ENCODE measurements at regions not wholly inside any gene's neighbourhood (a gene's known extent, or its start where the extent isn't known, plus 50 kb on each side); places are given as distances from the start of the nearest gene placed in this dataset.

DNA sequence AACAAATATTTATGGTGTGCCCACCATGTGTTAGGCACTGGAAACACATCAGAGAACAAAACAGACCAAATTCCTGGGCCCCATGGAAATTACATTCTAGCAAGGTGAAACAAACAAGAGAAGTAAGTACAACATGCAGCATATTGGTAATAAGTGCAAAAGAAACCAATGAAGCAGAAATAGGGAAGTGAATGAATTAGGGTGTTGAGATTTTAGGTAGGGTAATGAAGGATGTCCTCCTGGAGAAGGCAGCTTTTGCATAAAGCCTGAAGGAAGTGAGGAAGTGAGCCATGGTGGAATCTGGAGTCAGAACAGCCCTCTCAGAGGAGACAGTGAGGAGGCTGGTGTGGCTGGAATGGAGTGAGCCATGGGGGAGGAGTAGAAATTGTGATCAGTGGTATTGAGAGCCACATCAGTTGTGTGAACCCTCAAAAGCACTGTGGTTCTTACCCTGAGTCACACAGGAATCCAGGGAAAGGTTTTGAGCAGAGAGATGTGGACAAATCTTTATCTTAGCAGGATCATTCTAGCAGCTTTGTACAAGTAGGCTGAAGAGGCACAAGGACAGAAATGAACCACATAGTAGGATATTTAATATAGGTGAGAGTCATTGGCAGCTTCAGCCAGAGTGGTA is 52.7 kb upstream of the ARL15 start:
- CTCF ChIA-PET = no interaction called here
- DNase-seq = no peak

DNA sequence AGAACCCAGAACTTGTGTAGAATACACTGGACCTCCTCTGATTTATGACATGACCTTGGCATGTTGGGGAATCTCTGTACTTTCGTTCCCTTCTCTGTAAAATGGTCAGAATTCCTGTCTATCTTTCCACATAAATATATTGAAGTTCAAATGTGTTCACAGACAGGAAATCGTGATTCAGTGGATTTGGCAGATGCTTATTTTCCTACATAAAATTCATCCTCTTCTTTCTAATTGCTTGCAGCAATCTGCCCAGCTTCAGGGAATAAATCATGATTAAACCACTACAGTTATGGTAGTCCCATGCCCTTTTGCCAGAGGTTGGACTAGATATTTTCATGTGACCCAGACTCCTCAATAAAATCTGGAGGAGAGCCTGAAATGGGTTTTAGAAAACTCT is 52.1 kb upstream of the ARL15 start:
- intact Hi-C loops (cut with micrococcal nuclease) = no loop called here
- H3K27ac Mint-ChIP-seq = no peak overlapping the region
- no peaks in the 10 kb centered on the region for H3K9me3 Mint-ChIP-seq
- no peak for DNase-seq
- CTCF ChIA-PET = no interaction called here
- no peaks in the 10 kb centered on the region for H3K36me3 Mint-ChIP-seq (ENCODE audit: low read depth)
- no peak overlapping the region for H3K4me3 Mint-ChIP-seq
- H3K4me1 Mint-ChIP-seq (ENCODE audit: low read depth) = no peaks in the 10 kb centered on the region
- H3K27me3 Mint-ChIP-seq (ENCODE audit: low read depth) = peaks cover 20% of the 10 kb centered on the region

More for the DNA sequence above, 52.7 kb upstream of the ARL15 start:
- intact Hi-C loops (cut with micrococcal nuclease) = no loop called here
- peaks cover 20% of the 10 kb centered on the region for H3K27me3 Mint-ChIP-seq (ENCODE audit: low read depth)
- H3K27ac Mint-ChIP-seq = no peak overlapping the region
- H3K4me1 Mint-ChIP-seq (ENCODE audit: low read depth) = no peaks in the 10 kb centered on the region
- H3K4me3 Mint-ChIP-seq = no peak overlapping the region
- no peaks in the 10 kb centered on the region for H3K9me3 Mint-ChIP-seq
- no peaks in the 10 kb centered on the region for H3K36me3 Mint-ChIP-seq (ENCODE audit: low read depth)

DNA sequence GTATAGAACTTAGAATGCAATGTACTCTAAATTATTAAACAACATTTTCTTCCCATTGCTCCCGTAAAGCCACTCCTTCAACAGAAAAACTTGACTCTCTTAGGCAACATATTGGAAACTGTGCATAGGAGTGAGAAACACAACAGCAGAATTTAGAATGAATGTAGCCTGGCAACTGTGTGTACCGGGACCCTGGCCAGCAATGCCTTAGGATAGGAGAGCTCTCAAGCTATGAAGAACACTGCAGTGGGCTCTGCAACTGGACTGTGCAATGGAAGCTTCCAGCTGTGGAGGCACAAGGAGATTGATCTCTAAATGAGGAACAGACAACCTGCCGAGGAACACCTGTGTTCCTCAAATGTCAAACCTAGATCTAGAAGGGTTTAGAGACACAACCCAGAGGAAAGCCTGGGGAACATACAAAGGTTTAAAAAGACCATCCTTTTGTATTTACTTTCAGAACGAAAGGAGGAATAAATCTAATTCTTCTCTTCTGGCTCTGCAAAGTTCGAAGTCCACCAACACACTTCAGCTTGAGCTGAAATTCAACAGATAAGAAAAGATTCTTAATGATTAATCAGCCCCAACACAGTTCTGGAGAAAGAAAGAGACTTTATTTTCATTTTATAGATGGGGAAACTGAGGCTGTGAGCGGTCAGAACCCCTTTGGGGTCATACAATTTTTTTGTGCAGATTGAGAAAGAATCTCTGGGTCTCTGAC is 51.5 kb upstream of the ARL15 start:
- H3K4me3 Mint-ChIP-seq = no peak overlapping the region
- no peaks in the 10 kb centered on the region for H3K4me1 Mint-ChIP-seq (ENCODE audit: low read depth)
- H3K27me3 Mint-ChIP-seq (ENCODE audit: low read depth) = peaks cover 20% of the 10 kb centered on the region
- CTCF ChIA-PET = interaction anchor here (0.5 to 0.6 kb wide), 2 partner anchors 9 to 69 kb away, joined by 3 to 4 read pairs; no protein-coding TSS in a partner anchor
- DNase-seq = no peak
- H3K9me3 Mint-ChIP-seq = no peaks in the 10 kb centered on the region
- no peak overlapping the region for H3K27ac Mint-ChIP-seq
- intact Hi-C loops (cut with micrococcal nuclease) = no loop called here
- no peaks in the 10 kb centered on the region for H3K36me3 Mint-ChIP-seq (ENCODE audit: low read depth)

DNA sequence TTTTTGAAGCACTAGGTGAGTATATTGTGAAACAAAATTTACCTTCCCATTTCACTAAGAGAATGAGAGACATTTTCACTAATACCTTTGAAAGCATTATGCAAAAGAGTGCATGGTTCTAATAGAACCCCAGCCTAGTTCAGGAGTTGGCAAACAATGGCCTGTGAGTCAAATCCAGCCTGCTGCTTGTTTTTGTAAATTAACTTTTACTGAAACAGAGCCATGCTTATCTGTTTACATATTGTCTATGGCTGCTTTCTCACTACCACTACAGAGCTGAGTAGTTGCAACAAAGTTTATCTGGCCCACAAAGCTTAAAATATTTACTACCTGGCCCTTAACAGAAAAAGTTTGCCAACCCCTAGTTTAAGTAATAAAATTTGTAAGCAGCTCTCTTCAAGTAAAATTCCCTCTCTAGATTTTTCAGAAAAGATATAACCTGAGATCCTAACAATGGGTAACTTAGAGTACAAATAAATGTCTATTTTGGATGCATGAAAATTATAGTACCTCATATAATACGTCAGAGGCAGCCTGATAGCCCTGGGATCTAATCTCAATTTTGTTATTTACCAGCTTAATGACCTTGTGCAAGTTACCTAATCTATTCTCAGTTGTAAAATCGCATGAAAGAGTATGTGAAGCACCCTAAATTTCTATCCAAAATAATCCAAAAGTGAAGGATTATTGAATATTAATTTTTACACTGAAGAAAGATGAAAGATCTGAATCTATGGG is 50.7 kb upstream of the ARL15 start:
- CTCF ChIA-PET = no interaction called here
- intact Hi-C loops (cut with micrococcal nuclease) = no loop called here
- H3K4me1 Mint-ChIP-seq (ENCODE audit: low read depth) = no peaks in the 10 kb centered on the region
- H3K4me3 Mint-ChIP-seq = no peak overlapping the region
- DNase-seq = no peak
- no peaks in the 10 kb centered on the region for H3K9me3 Mint-ChIP-seq
- H3K36me3 Mint-ChIP-seq (ENCODE audit: low read depth) = no peaks in the 10 kb centered on the region
- peaks cover 21% of the 10 kb centered on the region for H3K27me3 Mint-ChIP-seq (ENCODE audit: low read depth)
- no peak overlapping the region for H3K27ac Mint-ChIP-seq
